ENCODE measurements at regions not wholly inside any gene's neighbourhood (a gene's known extent, or its start where the extent isn't known, plus 50 kb on each side); places are given as distances from the start of the nearest gene placed in this dataset.

DNA sequence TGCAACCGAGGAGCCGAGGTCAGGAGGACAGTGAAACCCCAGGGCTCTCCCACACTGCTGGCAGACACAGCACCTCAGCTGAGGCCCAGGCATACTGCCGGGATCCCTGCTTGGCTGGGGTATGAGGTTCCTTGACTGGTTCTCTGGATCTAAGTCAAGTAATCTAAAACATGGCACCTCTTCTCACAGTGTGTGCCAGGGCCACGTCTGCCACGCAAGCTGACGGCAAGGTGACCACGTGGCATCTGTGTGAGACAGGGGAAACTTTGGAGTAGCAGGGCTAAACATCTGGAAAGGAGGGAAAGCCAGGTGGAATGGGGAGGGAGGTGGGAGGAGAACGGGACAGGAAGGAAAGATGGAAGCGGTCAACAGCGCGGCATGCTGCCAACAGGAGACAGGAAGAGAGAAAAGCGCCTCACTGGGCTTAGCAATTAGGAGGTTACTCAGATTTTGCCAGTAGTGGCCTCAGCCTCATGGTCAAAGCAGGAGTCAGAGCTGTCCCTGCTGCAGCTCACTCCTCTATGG, 103.7 kb downstream of the CXCL12 start:
- TF ChIP-seq, protein P1, sequence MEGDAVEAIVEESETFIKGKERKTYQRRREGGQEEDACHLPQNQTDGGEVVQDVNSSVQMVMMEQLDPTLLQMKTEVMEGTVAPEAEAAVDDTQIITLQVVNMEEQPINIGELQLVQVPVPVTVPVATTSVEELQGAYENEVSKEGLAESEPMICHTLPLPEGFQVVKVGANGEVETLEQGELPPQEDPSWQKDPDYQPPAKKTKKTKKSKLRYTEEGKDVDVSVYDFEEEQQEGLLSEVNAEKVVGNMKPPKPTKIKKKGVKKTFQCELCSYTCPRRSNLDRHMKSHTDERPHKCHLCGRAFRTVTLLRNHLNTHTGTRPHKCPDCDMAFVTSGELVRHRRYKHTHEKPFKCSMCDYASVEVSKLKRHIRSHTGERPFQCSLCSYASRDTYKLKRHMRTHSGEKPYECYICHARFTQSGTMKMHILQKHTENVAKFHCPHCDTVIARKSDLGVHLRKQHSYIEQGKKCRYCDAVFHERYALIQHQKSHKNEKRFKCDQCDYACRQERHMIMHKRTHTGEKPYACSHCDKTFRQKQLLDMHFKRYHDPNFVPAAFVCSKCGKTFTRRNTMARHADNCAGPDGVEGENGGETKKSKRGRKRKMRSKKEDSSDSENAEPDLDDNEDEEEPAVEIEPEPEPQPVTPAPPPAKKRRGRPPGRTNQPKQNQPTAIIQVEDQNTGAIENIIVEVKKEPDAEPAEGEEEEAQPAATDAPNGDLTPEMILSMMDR (IDR thresholded peaks at IDR 0.05; ENCODE audit: low read depth, low read length), result no peak
- TF ChIP-seq EZH2phosphoT487 (IDR thresholded peaks at IDR 0.05; ENCODE audit: low read depth), result no peak
